ENCODE measurements at regions not wholly inside any gene's neighbourhood (a gene's known extent, or its start where the extent isn't known, plus 50 kb on each side); places are given as distances from the start of the nearest gene placed in this dataset.

- no peak overlapping the region for H4K5ac ChIP-seq (ENCODE audit: insufficient read length, low read depth, low read length)
- H2BK5ac ChIP-seq (ENCODE audit: low read depth, low read length), result no peak overlapping the region
- H2BK12ac ChIP-seq (ENCODE audit: low read depth, low read length), result no peak overlapping the region
- no peak overlapping the region for H3K4me3 ChIP-seq (ENCODE audit: extremely low read depth in 1 of 4, insufficient read depth in 2 of 4, low read depth in 3 of 4, low read length in 4 of 4)
- no peak overlapping the region for H4K8ac ChIP-seq (ENCODE audit: extremely low read depth, insufficient read depth, low read length)
- H2BK120ac ChIP-seq (replicated peaks; ENCODE audit: low read depth, low read length), result no peak overlapping the region
- no peak overlapping the region for H3K14ac ChIP-seq (ENCODE audit: insufficient read length)
- no peaks in the 10 kb centered on the region for H3K9me3 ChIP-seq (ENCODE audit: insufficient read depth in 2 of 2, low read depth in 1 of 2, low read length in 1 of 2)
- H3K23ac ChIP-seq (ENCODE audit: insufficient read length), result no peak overlapping the region
- H4K91ac ChIP-seq (replicated peaks; ENCODE audit: insufficient read length, low read length), result no peak overlapping the region
- no peak overlapping the region for H3K4ac ChIP-seq (replicated peaks; ENCODE audit: insufficient read length, low read depth, low read length)
- no peak overlapping the region for H3K18ac ChIP-seq (ENCODE audit: extremely low read depth, low read length)
- H2BK15ac ChIP-seq (ENCODE audit: low read length), result no peak overlapping the region
- H3K9ac ChIP-seq (replicated peaks in 1 of 4; ENCODE audit: extremely low read depth in 1 of 4, low read depth in 3 of 4, low read length in 3 of 4), result no peak overlapping the region
- no peak overlapping the region for H2AK5ac ChIP-seq (ENCODE audit: low read depth, low read length)
- DNase-seq (ENCODE audit: low read depth in 1 of 2, low spot score in 2 of 2) (peak in 1 of 2 experiments; percentile 2), FAIRE-seq (no peak)
- TF ChIP-seq SP2 (IDR thresholded peaks at IDR 0.05; ENCODE audit: low read length) (no peak), ASH2L (IDR thresholded peaks at IDR 0.05; ENCODE audit: low read length) (no peak), JUND (IDR thresholded peaks at IDR 0.05; ENCODE audit: low read length) (no peak), CHD1 (IDR thresholded peaks at IDR 0.05; ENCODE audit: low read depth, low read length) (no peak), MAFK (IDR thresholded peaks at IDR 0.05; ENCODE audit: low read depth, low read length) (no peak)
- H4K20me1 ChIP-seq (replicated peaks in 1 of 2; ENCODE audit: control insufficient read depth in 1 of 2, insufficient read depth in 2 of 2, low read length in 2 of 2), result no peaks in the 10 kb centered on the region
- no peaks in the 10 kb centered on the region for H3K27me3 ChIP-seq (replicated peaks in 1 of 4; ENCODE audit: control insufficient read depth in 3 of 4, extremely low read depth in 1 of 4, insufficient read depth in 3 of 4, low read length in 3 of 4)
- no peaks in the 10 kb centered on the region for H3K36me3 ChIP-seq (ENCODE audit: control insufficient read depth in 2 of 4, insufficient read depth in 4 of 4, low read length in 3 of 4)
- H2BK20ac ChIP-seq (ENCODE audit: low read length), result no peak overlapping the region
- 93% methylated on average over 7 of the region's 7 CpGs; no CpG with 5 or more reads in 1 of the 2 experiments for WGBS, 2 experiments (ENCODE audit: extremely low coverage in 1 of 2, insufficient coverage in 1 of 2, insufficient read length in 1 of 2, insufficient replicate concordance in 2 of 2, low coverage in 1 of 2, low lambda C conversion rate in 2 of 2, missing lambda C conversion rate in 1 of 2)
- H3K56ac ChIP-seq (replicated peaks; ENCODE audit: insufficient read length, low read depth, low read length), result no peak overlapping the region
- no peak overlapping the region for H3K27ac ChIP-seq (ENCODE audit: low read depth, low read length)
- no peak overlapping the region for H2AFZ ChIP-seq (ENCODE audit: low read length)
- no peaks in the 10 kb centered on the region for H3K23me2 ChIP-seq (ENCODE audit: low read depth, low read length)
- no peak overlapping the region for H3K4me2 ChIP-seq (ENCODE audit: insufficient read depth in 1 of 2, low read depth in 2 of 2, low read length in 2 of 2)
- no peaks in the 10 kb centered on the region for H3K79me1 ChIP-seq (ENCODE audit: low read depth, low read length)
- peaks cover 0 to 3% (median 1%) of the 10 kb centered on the region in 4 experiments; a peak in 3 of 7 replicates for H3K4me1 ChIP-seq (replicated peaks in 1 of 4; ENCODE audit: control insufficient read depth in 3 of 4, insufficient read depth in 4 of 4, low read length in 3 of 4)
- CTCF ChIA-PET (ENCODE audit: partially characterized antibody), result interaction anchor here (0.6 to 1.3 kb wide), 2 partner anchors 58 to 150 kb away, joined by 3 to 4 read pairs; no protein-coding TSS in a partner anchor
- POLR2A ChIA-PET (ENCODE audit: partially characterized antibody), result no interaction called here
- no peaks in the 10 kb centered on the region for H3K79me2 ChIP-seq (ENCODE audit: control insufficient read depth in 1 of 2, insufficient read depth in 2 of 2, low read length in 2 of 2)
Observed at GRCh38 chr2:11024687-11025086, 113.0 kb downstream of the KCNF1 start.

Measured in H1 (cell line).